Activated naive CD8-positive, alpha-beta T cell treated with anti-CD3 and anti-CD28 coated beads for 36 hours (primary cell): ENCODE measurements at regions not wholly inside any gene's neighbourhood (a gene's known extent, or its start where the extent isn't known, plus 50 kb on each side); places are given as distances from the start of the nearest gene placed in this dataset.

Experiments used
- DNase-seq: peaks from one replicate; pipeline ENCODE4 v3.0.0; 2021
- H3K27ac Mint-ChIP-seq: one replicate; pipeline ENCODE4 v1.8.0; 2022; ENCODE audit warnings: mild to moderate bottlenecking, moderate library complexity, mixed read lengths
- H3K27me3 Mint-ChIP-seq: one replicate; pipeline ENCODE4 v1.8.0; 2022; ENCODE audit warnings: mild to moderate bottlenecking, mixed read lengths
- H3K36me3 Mint-ChIP-seq: one replicate; pipeline ENCODE4 v1.8.0; 2021; ENCODE audit warnings: mild to moderate bottlenecking, mixed read lengths
- H3K4me1 Mint-ChIP-seq: one replicate; pipeline ENCODE4 v1.8.0; 2021; ENCODE audit warnings: mixed read lengths
- H3K4me3 Mint-ChIP-seq: one replicate; pipeline ENCODE4 v1.8.0; 2022; ENCODE audit warnings: mild to moderate bottlenecking, moderate library complexity, mixed read lengths
- H3K9me3 Mint-ChIP-seq: one replicate; pipeline ENCODE4 v1.8.0; 2022; ENCODE audit warnings: mixed read lengths

DNA sequence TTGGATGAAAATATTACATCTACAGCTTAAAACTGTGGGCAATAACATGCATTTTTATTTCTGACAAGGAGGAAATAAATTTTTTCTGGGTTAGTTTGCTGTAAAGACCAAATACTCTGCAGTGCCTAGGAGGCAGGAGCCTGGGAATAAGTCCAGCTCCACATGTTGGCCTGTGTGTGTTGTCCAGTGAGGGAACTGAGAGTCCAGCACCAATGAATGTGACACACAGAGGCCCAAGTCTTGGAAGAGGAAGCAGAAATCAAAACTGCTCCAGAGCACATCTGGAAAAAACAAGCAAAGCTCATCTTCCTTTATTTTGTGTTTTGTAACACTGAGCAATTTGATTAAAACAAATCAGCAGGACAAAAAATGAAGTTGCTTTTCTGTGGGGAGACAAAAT lies 63.1 kb upstream of the KLHL14 start:
- no peak for DNase-seq
- H3K36me3 Mint-ChIP-seq, result no peaks in the 10 kb centered on the region
- H3K4me1 Mint-ChIP-seq, result no peaks in the 10 kb centered on the region
- H3K4me3 Mint-ChIP-seq, result no peak overlapping the region
- H3K9me3 Mint-ChIP-seq, result no peaks in the 10 kb centered on the region
- H3K27me3 Mint-ChIP-seq, result no peaks in the 10 kb centered on the region
- no peak overlapping the region for H3K27ac Mint-ChIP-seq

DNA sequence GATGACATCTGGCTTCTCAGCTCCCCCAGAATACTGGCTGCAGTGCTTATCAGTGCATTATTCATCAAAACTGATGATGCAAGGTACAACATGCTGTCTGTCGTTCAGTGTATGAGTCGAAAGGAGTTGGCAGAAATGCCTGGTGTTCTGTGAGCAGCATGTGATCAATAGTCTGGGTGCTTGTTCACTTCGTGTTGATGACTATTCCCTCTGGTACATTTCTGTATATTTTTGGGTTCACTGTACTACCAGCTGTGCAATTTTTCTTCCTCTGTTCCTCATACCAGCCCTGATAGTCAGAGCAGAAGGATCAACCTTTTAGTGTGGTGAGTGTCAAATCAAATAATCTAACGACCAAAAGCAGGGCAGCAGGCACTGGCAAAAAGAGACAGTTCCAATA lies 59.0 kb upstream of the KLHL14 start:
- Mint-ChIP-seq H3K9me3 (no peaks in the 10 kb centered on the region), H3K4me3 (no peak overlapping the region), H3K27ac (no peak overlapping the region), H3K36me3 (no peaks in the 10 kb centered on the region), H3K4me1 (no peaks in the 10 kb centered on the region), H3K27me3 (no peaks in the 10 kb centered on the region)
- DNase-seq, result no peak

DNA sequence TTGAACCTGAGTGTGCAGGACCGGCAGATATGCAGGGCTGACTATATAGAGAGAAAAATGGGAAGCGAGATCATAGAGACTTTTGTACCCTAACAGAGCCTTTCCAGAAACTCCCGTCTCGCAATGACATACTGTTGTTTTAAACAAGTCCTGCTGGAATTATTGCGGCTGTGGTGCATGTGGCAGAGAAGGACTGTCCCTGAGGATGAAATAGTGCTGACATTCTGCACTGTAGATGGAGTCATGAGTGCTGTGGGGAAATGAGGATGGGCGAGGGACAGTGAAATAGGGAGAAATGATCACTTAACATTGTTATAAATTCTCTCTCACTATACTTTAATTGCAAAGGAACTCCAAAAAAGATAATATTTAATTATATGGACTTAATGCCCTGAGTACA lies 50.4 kb upstream of the KLHL14 start:
- no peak for DNase-seq
- no peaks in the 10 kb centered on the region for H3K27me3 Mint-ChIP-seq
- H3K9me3 Mint-ChIP-seq, result no peaks in the 10 kb centered on the region
- H3K4me3 Mint-ChIP-seq, result no peak overlapping the region
- no peaks in the 10 kb centered on the region for H3K4me1 Mint-ChIP-seq
- H3K36me3 Mint-ChIP-seq, result no peaks in the 10 kb centered on the region
- no peak overlapping the region for H3K27ac Mint-ChIP-seq
